DOHH2 (cell line): ENCODE measurements at regions not wholly inside any gene's neighbourhood (a gene's known extent, or its start where the extent isn't known, plus 50 kb on each side); places are given as distances from the start of the nearest gene placed in this dataset.

ENCODE experiments used
- H3F3A ChIP-seq: fragments of 200-600 bp; sonication (generic), shearing (Covaris generic); 2 replicates; pipeline ENCODE4 v1.6.0; 2016; ENCODE audit warnings: antibody characterized with exemption, mild to moderate bottlenecking; ENCODE audit not compliant: control insufficient read depth, insufficient read depth
- H3K27ac ChIP-seq: fragments of 200-600 bp; sonication (generic); 2 replicates; pipeline ENCODE4 v1.5.1; 2014; ENCODE audit warnings: low read depth, mild to moderate bottlenecking, low read length, moderate library complexity
- H3K27me3 ChIP-seq: fragments of 200-600 bp; sonication (generic); 2 replicates; pipeline ENCODE4 v1.6.1; 2014; ENCODE audit warnings: mild to moderate bottlenecking, low read length, mixed read lengths; ENCODE audit not compliant: control insufficient read depth
- H3K36me3 ChIP-seq: fragments of 200-600 bp; sonication (generic); 2 replicates; pipeline ENCODE4 v1.6.1; 2014; ENCODE audit warnings: mild to moderate bottlenecking, low read length, moderate library complexity, mixed read lengths; ENCODE audit not compliant: control insufficient read depth
- H3K4me1 ChIP-seq: fragments of 200-600 bp; sonication (generic); 2 replicates; pipeline ENCODE4 v1.6.1; 2014; ENCODE audit warnings: mild to moderate bottlenecking, low read length, mixed read lengths; ENCODE audit not compliant: control insufficient read depth
- H3K4me2 ChIP-seq: fragments of 200-600 bp; sonication (generic); 2 replicates; pipeline ENCODE4 v1.6.0; 2014; ENCODE audit warnings: mild to moderate bottlenecking, low read length, moderate library complexity
- H3K4me3 ChIP-seq: fragments of 200-600 bp; sonication (generic); 2 replicates; pipeline ENCODE4 v1.5.1; 2014; ENCODE audit warnings: mild to moderate bottlenecking, low read length, mixed read lengths
- H3K79me2 ChIP-seq: fragments of 200-600 bp; sonication (generic); 2 replicates; pipeline ENCODE4 v1.6.1; 2014; ENCODE audit warnings: mild to moderate bottlenecking, low read length, mixed read lengths; ENCODE audit not compliant: control insufficient read depth
- H3K9me2 ChIP-seq: fragments of 200-600 bp; sonication (generic); replicated peaks from 2 replicates; pipeline ENCODE4 v1.6.1; 2014; ENCODE audit warnings: mild to moderate bottlenecking, low read length, mixed read lengths; ENCODE audit not compliant: control insufficient read depth
- H3K9me3 ChIP-seq: fragments of 200-600 bp; sonication (generic); 2 replicates; pipeline ENCODE4 v1.6.1; 2014; ENCODE audit warnings: antibody characterized with exemption, low read length, mixed read lengths; ENCODE audit not compliant: control insufficient read depth, insufficient read depth
- H4K20me1 ChIP-seq: fragments of 200-600 bp; sonication (generic); 2 replicates; pipeline ENCODE4 v1.6.0; 2014; ENCODE audit warnings: low read depth, mild to moderate bottlenecking, antibody characterized with exemption, low read length, moderate library complexity; ENCODE audit not compliant: control insufficient read depth, insufficient read depth
- EZH2phosphoT487 ChIP-seq: fragments of 200-600 bp; sonication (generic); IDR thresholded peaks from 2 replicates; pipeline ENCODE4 v1.6.1; 2017; ENCODE audit warnings: borderline replicate concordance, mild to moderate bottlenecking, antibody characterized with exemption, low read length, moderate library complexity, mixed read lengths
- TF ChIP-seq, protein P1 (sequence below): fragments of 200-600 bp; sonication (generic); IDR thresholded peaks from one replicate; pipeline ENCODE4 v1.5.1; 2014; ENCODE audit warnings: antibody characterized with exemption, mild to moderate bottlenecking, low read depth, low read length; ENCODE audit not compliant: poor library complexity, severe bottlenecking

- Histone ChIP-seq H3K9me3 (no peaks in the 10 kb centered on the region), H3K4me3 (no peak overlapping the region), H3K36me3 (no peaks in the 10 kb centered on the region), H3K79me2 (no peaks in the 10 kb centered on the region), H3K27me3 (peaks cover 12% of the 10 kb centered on the region; the same call in 1 of the 2 replicates), H3K27ac (no peak overlapping the region), H3K4me1 (no peaks in the 10 kb centered on the region), H3K4me2 (no peak overlapping the region), H3K9me2 (no peaks in the 10 kb centered on the region), H4K20me1 (no peaks in the 10 kb centered on the region), H3F3A (no peaks in the 10 kb centered on the region)
- no peak for TF ChIP-seq EZH2phosphoT487
- TF ChIP-seq, protein P1, sequence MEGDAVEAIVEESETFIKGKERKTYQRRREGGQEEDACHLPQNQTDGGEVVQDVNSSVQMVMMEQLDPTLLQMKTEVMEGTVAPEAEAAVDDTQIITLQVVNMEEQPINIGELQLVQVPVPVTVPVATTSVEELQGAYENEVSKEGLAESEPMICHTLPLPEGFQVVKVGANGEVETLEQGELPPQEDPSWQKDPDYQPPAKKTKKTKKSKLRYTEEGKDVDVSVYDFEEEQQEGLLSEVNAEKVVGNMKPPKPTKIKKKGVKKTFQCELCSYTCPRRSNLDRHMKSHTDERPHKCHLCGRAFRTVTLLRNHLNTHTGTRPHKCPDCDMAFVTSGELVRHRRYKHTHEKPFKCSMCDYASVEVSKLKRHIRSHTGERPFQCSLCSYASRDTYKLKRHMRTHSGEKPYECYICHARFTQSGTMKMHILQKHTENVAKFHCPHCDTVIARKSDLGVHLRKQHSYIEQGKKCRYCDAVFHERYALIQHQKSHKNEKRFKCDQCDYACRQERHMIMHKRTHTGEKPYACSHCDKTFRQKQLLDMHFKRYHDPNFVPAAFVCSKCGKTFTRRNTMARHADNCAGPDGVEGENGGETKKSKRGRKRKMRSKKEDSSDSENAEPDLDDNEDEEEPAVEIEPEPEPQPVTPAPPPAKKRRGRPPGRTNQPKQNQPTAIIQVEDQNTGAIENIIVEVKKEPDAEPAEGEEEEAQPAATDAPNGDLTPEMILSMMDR = no peak
These were observed 461.0 kb downstream of the GADD45G start for GRCh38 chr9:90065851-90066250.

DNA sequence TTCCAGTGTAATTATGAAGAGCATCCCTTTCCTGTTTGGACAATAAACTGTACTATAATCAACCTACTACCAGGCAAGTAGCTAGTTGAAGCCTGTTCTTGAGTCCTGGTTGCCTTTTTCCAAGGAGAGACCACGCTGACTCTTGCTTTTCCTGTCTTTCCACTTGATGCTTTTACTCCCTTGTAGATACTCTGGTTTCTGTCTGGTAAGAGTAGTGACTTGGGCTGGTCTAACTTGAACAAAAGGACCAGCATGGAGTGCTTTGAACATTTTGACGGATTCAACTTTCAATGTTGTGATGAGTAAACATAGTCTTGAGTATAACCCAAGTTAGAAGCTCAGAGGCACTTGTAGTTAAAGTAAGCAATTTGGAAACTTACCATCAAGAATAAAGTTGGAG lies 464.3 kb downstream of the GADD45G start:
- Histone ChIP-seq H3K27me3 (peaks cover 12% of the 10 kb centered on the region; the same call in 1 of the 2 replicates), H3K36me3 (no peaks in the 10 kb centered on the region)
- no peak for TF ChIP-seq EZH2phosphoT487
- TF ChIP-seq, protein P1 = no peak

GRCh38 chr9:90070056-90070455 lies 465.2 kb downstream of the GADD45G start:
- Histone ChIP-seq H4K20me1 (no peaks in the 10 kb centered on the region), H3K36me3 (no peaks in the 10 kb centered on the region), H3K79me2 (no peaks in the 10 kb centered on the region), H3K27ac (no peak overlapping the region), H3F3A (no peaks in the 10 kb centered on the region), H3K4me2 (no peak overlapping the region), H3K9me2 (no peaks in the 10 kb centered on the region), H3K4me1 (no peaks in the 10 kb centered on the region), H3K27me3 (peaks cover 8% of the 10 kb centered on the region; the same call in 1 of the 2 replicates), H3K4me3 (no peak overlapping the region), H3K9me3 (no peaks in the 10 kb centered on the region)
- TF ChIP-seq, protein P1 = no peak
- TF ChIP-seq EZH2phosphoT487 = no peak

More for the DNA sequence above, 464.3 kb downstream of the GADD45G start:
- no peaks in the 10 kb centered on the region for H3K79me2 ChIP-seq
- H3K4me3 ChIP-seq = no peak overlapping the region
- H3K4me2 ChIP-seq = no peak overlapping the region
- no peak overlapping the region for H3K27ac ChIP-seq
- no peaks in the 10 kb centered on the region for H3K4me1 ChIP-seq
- no peaks in the 10 kb centered on the region for H3K9me3 ChIP-seq
- H3F3A ChIP-seq = no peaks in the 10 kb centered on the region
- no peaks in the 10 kb centered on the region for H4K20me1 ChIP-seq
- no peaks in the 10 kb centered on the region for H3K9me2 ChIP-seq

GRCh38 chr9:90070469-90070868 lies 465.7 kb downstream of the GADD45G start:
- H3K4me3 ChIP-seq = no peak overlapping the region
- no peaks in the 10 kb centered on the region for H3K9me2 ChIP-seq
- H3K27ac ChIP-seq = no peak overlapping the region
- no peaks in the 10 kb centered on the region for H3K9me3 ChIP-seq
- TF ChIP-seq EZH2phosphoT487 = no peak
- TF ChIP-seq, protein P1 = no peak
- H3K27me3 ChIP-seq = peaks cover 8% of the 10 kb centered on the region; the same call in 1 of the 2 replicates
- H3K36me3 ChIP-seq = no peaks in the 10 kb centered on the region
- H3K4me1 ChIP-seq = no peaks in the 10 kb centered on the region
- H3K4me2 ChIP-seq = no peak overlapping the region
- H4K20me1 ChIP-seq = no peaks in the 10 kb centered on the region
- no peaks in the 10 kb centered on the region for H3K79me2 ChIP-seq
- no peaks in the 10 kb centered on the region for H3F3A ChIP-seq
